HS-27A (cell line): ENCODE measurements at regions not wholly inside any gene's neighbourhood (a gene's known extent, or its start where the extent isn't known, plus 50 kb on each side); places are given as distances from the start of the nearest gene placed in this dataset.
"Not testable (repeated sequence)": the region's sequence is repeated elsewhere in the genome, so short reads cannot be mapped to it uniquely, and the experiment has no call there.

Source experiments
- DNase-seq: peaks from one replicate; pipeline ENCODE4 v3.0.0-alpha.2; 2012; ENCODE audit warnings: low read depth, missing footprints

DNA sequence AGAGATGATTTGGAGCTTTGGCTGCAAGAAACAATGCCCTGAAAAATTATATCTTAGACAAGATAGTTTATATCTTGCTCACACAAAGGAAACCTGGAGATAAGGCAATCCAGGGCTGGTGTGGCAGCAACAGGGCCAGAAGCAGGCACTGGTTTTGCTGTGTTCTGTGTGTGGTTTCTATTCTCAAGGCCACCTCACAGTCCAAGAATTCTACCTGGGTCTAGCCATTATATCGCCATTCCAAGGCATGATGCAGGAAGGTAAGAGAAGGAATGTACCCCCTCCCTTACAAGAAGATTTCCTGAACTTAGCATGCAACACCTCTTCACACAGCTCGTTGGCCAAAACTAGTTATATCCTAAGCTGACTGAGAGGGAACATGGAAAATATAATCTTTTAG is 74.5 kb upstream of the MEGF10 start:
- DNase-seq = no peak

DNA sequence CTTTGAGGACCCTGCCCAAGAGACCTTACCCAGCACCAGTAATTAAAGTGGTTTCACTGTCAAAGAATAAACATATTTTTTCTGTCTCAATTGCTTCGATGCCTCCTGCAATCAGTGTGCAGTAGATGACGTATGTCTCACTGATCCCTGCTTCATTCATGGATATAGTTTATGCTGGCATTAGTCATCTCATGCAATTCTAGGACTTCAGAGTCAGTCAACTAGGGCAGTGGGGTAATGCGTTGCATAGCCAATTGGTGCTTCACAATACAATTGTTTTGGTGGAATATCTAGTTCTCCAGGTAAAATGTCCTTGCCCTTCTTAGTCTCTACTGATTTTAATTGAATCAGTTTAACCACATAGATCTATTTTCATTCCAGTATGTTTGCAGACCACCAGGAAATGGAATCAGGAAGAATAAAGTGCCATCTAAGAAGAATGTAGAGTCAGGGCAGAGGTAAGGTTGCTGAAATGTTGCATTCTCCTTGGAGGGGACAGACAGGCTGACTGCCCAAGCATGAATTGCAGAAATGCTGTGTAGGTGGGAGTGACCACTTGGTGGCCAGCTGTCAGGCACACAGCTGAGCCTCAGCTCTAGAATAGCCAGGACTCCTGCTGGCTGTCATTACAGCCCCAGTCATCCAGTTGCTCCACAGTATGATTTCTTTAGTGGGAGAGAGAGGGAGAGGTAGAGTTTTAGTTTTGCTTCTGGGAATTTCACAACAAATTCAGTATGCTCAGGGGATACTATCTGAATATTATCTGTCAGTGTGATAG is 73.5 kb upstream of the MEGF10 start:
- no peak for DNase-seq

DNA sequence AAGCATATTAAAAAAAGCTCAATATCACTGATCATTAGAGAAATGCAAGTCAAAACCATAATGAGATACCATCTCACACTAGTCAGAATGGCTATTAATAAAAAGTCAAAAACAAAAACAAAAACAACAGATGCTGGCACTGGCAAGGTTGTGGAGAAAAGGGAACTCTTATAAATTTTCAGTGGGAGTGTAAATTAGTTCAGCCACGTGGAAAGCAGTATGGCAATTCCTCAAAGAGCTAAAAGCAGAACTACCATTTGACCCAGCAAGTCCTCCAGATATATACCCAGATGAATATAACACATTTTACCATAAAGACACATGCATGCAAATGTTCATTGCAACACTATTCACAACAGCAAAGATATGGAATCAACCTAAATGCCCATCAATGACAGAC is 68.7 kb upstream of the MEGF10 start:
- DNase-seq = not testable (repeated sequence)

DNA sequence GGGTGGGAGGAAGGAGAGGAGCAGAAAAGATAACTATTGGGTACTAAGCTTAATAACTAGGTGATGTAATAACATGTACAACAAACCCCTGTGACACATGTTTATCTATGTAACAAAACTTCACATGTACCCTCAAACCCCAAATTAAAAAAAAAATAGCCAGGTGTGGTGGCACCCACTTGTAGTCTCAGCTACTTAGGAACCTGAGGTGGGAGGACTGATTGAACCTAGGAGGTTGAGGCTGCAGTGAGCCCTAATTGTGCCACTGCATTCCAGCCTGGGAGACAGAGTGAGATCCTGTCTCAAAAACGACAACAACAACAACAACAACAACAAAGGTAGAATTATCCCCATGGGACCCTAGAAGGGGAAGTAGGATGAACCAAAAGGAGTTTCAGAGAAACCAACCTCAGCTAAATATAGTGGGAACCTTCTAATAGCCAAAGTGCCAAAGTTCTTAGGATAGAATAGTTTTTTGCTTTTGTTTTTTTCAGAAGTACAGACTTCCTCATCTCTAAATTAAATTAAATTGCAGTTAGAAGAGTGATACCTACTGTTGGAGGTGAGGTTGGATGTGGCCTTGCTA is 67.9 kb upstream of the MEGF10 start:
- DNase-seq = not testable (repeated sequence)

GRCh38 chr5:127223256-127223974 is 67.2 kb upstream of the MEGF10 start:
- no peak for DNase-seq

GRCh38 chr5:127227881-127228280 is 62.7 kb upstream of the MEGF10 start:
- no peak for DNase-seq

- no peak for DNase-seq
Observed at GRCh38 chr5:127228540-127229184, 61.9 kb upstream of the MEGF10 start.

DNA sequence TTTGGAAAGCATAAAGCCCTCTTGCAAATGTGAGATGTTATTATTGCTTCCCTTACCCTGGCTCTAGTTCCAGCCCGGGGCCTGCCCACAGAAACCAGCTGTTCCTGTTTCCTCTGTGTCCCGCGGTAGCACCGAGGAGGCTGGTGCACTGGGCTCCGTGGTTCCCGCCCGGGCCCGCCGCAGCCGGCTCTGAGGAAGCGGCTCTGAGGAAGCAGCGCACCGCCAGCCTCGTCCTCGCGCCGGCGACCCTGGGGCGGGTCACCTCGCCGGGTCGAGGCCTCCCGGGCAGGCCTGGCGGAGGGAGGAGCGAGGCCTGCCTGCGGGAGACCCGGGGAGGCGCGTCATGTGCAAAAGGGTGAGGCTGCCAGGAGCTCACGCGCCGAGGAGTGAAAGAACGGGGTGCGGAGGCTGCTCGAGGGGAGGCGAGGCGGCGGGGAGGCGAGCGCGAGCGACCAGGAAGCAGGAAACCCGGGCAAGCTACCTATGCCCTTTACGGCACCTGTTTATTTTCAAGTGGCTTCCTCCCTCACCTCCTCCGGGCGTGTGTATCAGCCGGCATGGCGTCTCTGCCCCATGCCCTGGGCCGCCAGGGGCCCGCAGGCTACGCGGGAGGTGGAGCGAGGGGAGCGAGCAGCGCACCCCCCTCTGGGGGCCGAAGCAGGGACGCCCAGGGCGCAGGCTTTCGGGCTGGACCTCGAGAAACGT is 61.3 kb upstream of the MEGF10 start:
- DNase-seq = no peak

GRCh38 chr5:127231118-127231517 is 59.5 kb upstream of the MEGF10 start:
- no peak for DNase-seq

DNA sequence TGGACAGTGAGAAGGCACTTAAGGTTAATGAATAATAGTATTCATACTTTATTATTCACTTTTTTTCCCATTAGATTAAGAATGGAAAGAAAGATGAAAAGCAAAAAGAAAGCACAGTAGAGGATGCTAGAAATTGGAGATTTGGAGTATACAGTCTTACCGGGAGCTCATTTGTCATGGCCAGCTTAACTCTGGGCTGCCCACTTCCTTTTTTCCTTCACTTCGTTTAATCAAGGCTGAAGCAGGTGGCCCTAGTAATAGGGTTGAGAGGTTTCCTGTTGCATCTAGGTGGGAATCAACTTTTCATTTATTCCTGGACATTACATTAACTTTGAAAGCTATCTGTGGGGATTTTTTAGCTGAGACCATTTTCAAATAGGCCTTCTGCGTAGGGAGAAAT is 57.0 kb upstream of the MEGF10 start:
- DNase-seq = no peak

GRCh38 chr5:127235136-127235535 is 55.5 kb upstream of the MEGF10 start:
- DNase-seq = no peak

- no peak for DNase-seq
Observed at GRCh38 chr5:127236254-127236653, 54.3 kb upstream of the MEGF10 start.
